Testis (tissue), 2 donors: ENCODE measurements at regions not wholly inside any gene's neighbourhood (a gene's known extent, or its start where the extent isn't known, plus 50 kb on each side); places are given as distances from the start of the nearest gene placed in this dataset.

Source experiments
- DNase-seq: peaks from one replicate; pipeline ENCODE4 v3.0.0-alpha.2; 2019
- H3K27ac ChIP-seq, 2 donors: fragments of 200-600 bp; sonication (generic); one replicate each; pipeline ENCODE4 v1.5.1; 2019
- H3K27me3 ChIP-seq: fragments of 200-600 bp; sonication (generic); one replicate; pipeline ENCODE4 v1.5.1; 2019
- H3K36me3 ChIP-seq: fragments of 200-600 bp; sonication (generic); one replicate; pipeline ENCODE4 v1.5.1; 2017; ENCODE audit warnings: low read depth; ENCODE audit errors: missing control alignments
- H3K4me1 ChIP-seq: fragments of 200-600 bp; sonication (generic); one replicate; pipeline ENCODE4 v1.5.1; 2019
- H3K4me3 ChIP-seq, 2 donors: fragments of 200-600 bp; sonication (generic); one replicate each; pipeline ENCODE4 v1.5.1; 2017 to 2019
- H3K9me3 ChIP-seq: fragments of 200-600 bp; sonication (generic); one replicate; pipeline ENCODE4 v1.5.1; 2017
- POLR2A ChIP-seq: fragments of 450-650 bp; IDR thresholded peaks from one replicate; pipeline ENCODE4 v1.6.1; 2017; ENCODE audit warnings: antibody characterized with exemption, mild to moderate bottlenecking, moderate library complexity
- WGBS, 2 donors: methylation state at CpG; one replicate each; pipeline ENCODE4 v1.1.5; 2018; 5-methylcytosine and 5-hydroxymethylcytosine counted together
- intact Hi-C: fragments of 100-400 bp; cut with DNase I; formaldehyde crosslinking; loops from one replicate; pipeline ENCODE4 v1.15.1; 2023; ENCODE audit warnings: low total_unique reads
- TF ChIP-seq, protein P1 (sequence below), 3 experiments: fragments of 450-650 bp in 2 of 3; fragments of 200-600 bp in 1 of 3; sonication (generic) in 1 of 3; IDR thresholded peaks; one replicate each; pipeline ENCODE4 v1.5.1; 2016 to 2019; ENCODE audit warnings: antibody characterized with exemption in 3 of 3, mild to moderate bottlenecking in 2 of 3, moderate library complexity in 1 of 3

DNA sequence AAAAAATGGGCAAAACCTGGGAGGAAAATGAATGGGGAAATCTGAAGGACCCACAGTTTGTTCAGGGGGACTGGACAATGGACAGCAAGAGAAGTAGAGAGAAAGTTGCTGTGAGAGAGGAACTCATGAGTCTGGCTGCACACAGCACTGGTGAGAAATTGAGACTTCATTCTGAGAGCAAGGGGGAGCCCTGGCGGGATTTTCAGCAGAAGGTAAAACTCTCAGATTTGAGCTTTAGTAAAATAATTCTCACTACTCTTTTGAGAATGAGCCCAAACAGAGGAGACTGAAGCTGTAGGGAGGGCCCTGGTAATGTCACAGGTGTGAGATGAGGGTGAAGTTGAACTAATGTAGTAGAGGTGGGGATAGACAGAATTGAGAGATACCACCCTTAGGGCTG is 438.6 kb downstream of the OMA1 start:
- DNase-seq, result no peak
- no peak for TF ChIP-seq POLR2A
- TF ChIP-seq, protein P1, sequence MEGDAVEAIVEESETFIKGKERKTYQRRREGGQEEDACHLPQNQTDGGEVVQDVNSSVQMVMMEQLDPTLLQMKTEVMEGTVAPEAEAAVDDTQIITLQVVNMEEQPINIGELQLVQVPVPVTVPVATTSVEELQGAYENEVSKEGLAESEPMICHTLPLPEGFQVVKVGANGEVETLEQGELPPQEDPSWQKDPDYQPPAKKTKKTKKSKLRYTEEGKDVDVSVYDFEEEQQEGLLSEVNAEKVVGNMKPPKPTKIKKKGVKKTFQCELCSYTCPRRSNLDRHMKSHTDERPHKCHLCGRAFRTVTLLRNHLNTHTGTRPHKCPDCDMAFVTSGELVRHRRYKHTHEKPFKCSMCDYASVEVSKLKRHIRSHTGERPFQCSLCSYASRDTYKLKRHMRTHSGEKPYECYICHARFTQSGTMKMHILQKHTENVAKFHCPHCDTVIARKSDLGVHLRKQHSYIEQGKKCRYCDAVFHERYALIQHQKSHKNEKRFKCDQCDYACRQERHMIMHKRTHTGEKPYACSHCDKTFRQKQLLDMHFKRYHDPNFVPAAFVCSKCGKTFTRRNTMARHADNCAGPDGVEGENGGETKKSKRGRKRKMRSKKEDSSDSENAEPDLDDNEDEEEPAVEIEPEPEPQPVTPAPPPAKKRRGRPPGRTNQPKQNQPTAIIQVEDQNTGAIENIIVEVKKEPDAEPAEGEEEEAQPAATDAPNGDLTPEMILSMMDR (IDR thresholded peaks at IDR 0.05), result no peak
- H3K27me3 ChIP-seq, result no peaks in the 10 kb centered on the region
- H3K4me1 ChIP-seq, result peaks cover 6% of the 10 kb centered on the region
- no peak overlapping the region for H3K4me3 ChIP-seq
- 85 to 96% methylated on average over 1 of the region's 1 CpG for WGBS, 2 donors
- no peak overlapping the region for H3K27ac ChIP-seq
- H3K9me3 ChIP-seq, result no peaks in the 10 kb centered on the region
- intact Hi-C loops, result no loop called here
- H3K36me3 ChIP-seq, result no peaks in the 10 kb centered on the region

DNA sequence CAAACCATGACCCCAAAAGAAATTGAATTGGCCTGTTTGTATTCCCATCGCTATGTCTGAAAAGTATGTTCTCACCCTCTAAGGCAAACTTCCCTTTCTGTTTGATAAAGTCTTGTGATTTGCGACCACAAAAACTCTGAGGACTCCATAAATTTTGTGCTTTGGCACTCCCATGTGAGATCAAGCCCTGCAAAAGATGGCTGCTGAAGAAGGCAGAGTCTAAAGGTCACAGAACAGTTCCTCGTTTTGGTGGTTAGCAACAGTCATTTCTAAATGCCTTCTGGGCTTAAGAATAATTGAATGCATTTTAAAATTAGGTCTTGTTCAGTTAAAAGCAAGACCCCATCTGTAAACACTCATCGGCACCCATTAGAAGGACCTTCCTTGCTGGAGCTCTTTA is 441.6 kb downstream of the OMA1 start:
- Histone ChIP-seq H3K27me3 (no peaks in the 10 kb centered on the region), H3K4me1 (no peaks in the 10 kb centered on the region), H3K9me3 (no peaks in the 10 kb centered on the region), H3K4me3 (no peak overlapping the region), H3K27ac (no peak overlapping the region), H3K36me3 (no peaks in the 10 kb centered on the region)
- TF ChIP-seq, protein P1 (IDR thresholded peaks at IDR 0.05), result no peak
- no peak for TF ChIP-seq POLR2A
- intact Hi-C loops, result no loop called here
- DNase-seq, result no peak
- WGBS, 2 donors, result 74 to 78% methylated on average over 4 of the region's 4 CpGs

DNA sequence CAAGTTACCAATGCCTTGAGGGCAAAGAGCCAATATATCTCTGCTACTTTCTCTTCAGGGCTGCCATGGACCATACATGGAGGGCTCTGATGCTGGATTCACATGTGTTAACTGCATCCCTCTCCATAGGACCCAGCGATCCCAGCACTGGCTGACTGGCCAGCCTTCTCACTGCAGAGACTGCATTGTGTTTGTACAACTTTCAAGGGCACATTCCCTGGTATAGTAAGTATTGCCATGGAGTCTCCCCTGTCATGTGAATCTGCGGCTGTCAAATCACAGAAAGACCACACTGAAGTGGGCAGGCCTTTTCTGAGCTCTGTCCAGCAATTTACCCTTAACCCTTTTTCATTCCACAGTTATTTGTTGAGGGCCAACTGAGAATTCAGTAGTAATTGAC is 449.8 kb downstream of the OMA1 start:
- TF ChIP-seq, protein P1 (IDR thresholded peaks at IDR 0.05), result no peak
- no peak for TF ChIP-seq POLR2A
- WGBS, 2 donors, result 83 to 96% methylated on average over 2 of the region's 2 CpGs

DNA sequence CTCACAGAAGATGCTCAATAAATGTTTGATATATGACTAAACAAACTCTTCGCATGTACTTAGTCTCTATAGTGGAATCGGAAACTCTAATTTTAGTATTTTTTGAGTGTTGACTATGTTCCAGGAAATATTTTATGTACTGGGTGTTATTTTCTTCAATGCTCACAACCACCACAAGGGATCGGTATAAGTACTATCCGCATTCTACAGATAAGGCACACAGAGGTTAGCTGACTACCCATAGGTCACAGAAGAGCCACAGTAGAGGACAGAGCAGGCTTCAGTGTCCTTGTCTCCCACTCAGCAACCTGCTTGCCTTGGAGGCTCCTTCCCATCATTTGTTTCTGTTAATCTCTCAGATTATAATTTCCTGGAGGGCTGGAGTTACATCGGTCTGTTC is 451.3 kb downstream of the OMA1 start:
- 85 to 86% methylated on average over 5 of the region's 5 CpGs for WGBS, 2 donors
- intact Hi-C loops, result no loop called here
- no peaks in the 10 kb centered on the region for H3K4me1 ChIP-seq
- no peak for DNase-seq
- no peaks in the 10 kb centered on the region for H3K36me3 ChIP-seq
- no peak overlapping the region for H3K4me3 ChIP-seq
- H3K9me3 ChIP-seq, result no peaks in the 10 kb centered on the region
- TF ChIP-seq POLR2A, result no peak
- TF ChIP-seq, protein P1 (IDR thresholded peaks at IDR 0.05), result no peak
- H3K27ac ChIP-seq, result no peak overlapping the region
- no peaks in the 10 kb centered on the region for H3K27me3 ChIP-seq

More for the DNA sequence above, 449.8 kb downstream of the OMA1 start:
- H3K36me3 ChIP-seq, result no peaks in the 10 kb centered on the region
- no peaks in the 10 kb centered on the region for H3K27me3 ChIP-seq
- no peaks in the 10 kb centered on the region for H3K9me3 ChIP-seq
- no peak for DNase-seq
- no peak overlapping the region for H3K4me3 ChIP-seq
- H3K4me1 ChIP-seq, result no peaks in the 10 kb centered on the region
- no peak overlapping the region for H3K27ac ChIP-seq
- intact Hi-C loops, result no loop called here

DNA sequence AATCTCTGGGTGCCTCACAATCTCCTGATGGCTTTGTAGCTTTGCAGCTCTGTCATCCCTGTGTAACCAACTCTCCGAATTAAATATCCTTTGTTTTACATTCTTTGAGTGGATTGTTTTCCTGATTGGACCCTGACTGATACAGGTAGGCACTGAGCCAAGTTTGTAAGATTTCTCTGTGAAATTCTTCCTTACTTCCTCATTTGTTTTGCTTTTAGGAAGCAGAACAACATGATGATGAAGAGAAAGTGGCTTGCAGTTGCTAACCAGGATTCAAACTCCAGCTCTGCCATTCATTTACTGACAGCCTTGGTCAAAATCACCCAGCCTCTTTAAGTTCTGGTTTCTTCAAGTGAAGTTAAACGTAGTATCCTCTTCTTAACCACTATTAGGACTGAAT is 452.3 kb downstream of the OMA1 start:
- no peak for TF ChIP-seq POLR2A
- TF ChIP-seq, protein P1 (IDR thresholded peaks at IDR 0.05), result no peak
- no peaks in the 10 kb centered on the region for H3K36me3 ChIP-seq
- no peak overlapping the region for H3K4me3 ChIP-seq
- H3K9me3 ChIP-seq, result no peaks in the 10 kb centered on the region
- WGBS, 2 donors, result 73 to 88% methylated on average over 2 of the region's 2 CpGs
- no peaks in the 10 kb centered on the region for H3K27me3 ChIP-seq
- H3K4me1 ChIP-seq, result peaks cover 4% of the 10 kb centered on the region
- H3K27ac ChIP-seq, result no peak overlapping the region
- intact Hi-C loops, result no loop called here
- no peak for DNase-seq
